Erythroblast (primary cell): ENCODE measurements at regions not wholly inside any gene's neighbourhood (a gene's known extent, or its start where the extent isn't known, plus 50 kb on each side); places are given as distances from the start of the nearest gene placed in this dataset.

ENCODE experiments used
- GATA1 ChIP-seq: IDR thresholded peaks from 2 replicates; pipeline ENCODE4 v1.6.1; 2011; ENCODE audit warnings: low read depth, mild to moderate bottlenecking, control low read depth, low read length, moderate library complexity
- POLR2A ChIP-seq: IDR thresholded peaks from 2 replicates; pipeline ENCODE4 v1.6.1; 2011; ENCODE audit warnings: mild to moderate bottlenecking, low read length

- no peak for TF ChIP-seq POLR2A
- no peak for TF ChIP-seq GATA1
These were observed 127.1 kb upstream of the AHI1 start for GRCh38 chr6:135624402-135625295.
